ENCODE measurements at regions not wholly inside any gene's neighbourhood (a gene's known extent, or its start where the extent isn't known, plus 50 kb on each side); places are given as distances from the start of the nearest gene placed in this dataset.

DNA sequence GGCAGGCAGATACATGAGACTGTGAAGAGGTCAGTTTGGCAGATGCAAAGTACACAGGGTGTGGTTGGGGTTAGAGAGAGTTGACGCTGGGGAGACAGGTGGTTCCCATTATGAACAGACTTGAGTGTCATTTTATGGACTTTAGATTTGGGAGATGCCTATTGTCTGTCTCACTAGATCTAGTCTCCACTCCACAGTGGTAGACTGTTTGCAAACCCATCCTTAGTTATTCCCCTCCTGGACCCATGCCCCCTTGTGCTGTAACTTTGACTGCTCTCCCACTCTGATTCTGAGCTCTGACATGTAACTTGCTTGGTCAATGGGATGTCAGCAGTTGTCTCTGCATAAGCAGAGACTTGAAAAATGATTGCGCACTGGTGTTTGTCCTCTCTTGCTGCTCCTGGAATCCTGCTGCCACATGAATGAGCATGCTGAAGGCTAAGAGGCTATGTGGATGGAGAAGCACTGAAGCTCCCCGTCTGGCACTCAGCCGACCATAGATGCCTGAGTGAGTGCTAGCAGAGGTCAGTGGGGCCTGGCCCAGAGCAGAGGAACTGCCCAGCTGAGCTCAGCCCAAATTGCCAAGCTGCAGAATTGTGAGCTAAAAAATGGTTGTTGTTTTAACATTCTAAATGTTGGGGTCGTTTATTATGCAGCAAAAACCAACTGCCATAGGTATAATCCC, 88.2 kb downstream of the FAM43A start:
- Histone ChIP-seq H3K4me1 (ENCODE audit: control insufficient read depth, insufficient read depth, low read length) (peaks cover 4% of the 10 kb centered on the region), H3K27ac (ENCODE audit: low read depth, low read length) (no peak overlapping the region), H3K4me3 (ENCODE audit: low read length) (no peak overlapping the region), H3K36me3 (ENCODE audit: control insufficient read depth, insufficient read depth, low read length) (no peaks in the 10 kb centered on the region), H3K9ac (ENCODE audit: low read length) (no peak overlapping the region), H3K27me3 (ENCODE audit: control insufficient read depth, insufficient read depth, low read length) (no peaks in the 10 kb centered on the region)

DNA sequence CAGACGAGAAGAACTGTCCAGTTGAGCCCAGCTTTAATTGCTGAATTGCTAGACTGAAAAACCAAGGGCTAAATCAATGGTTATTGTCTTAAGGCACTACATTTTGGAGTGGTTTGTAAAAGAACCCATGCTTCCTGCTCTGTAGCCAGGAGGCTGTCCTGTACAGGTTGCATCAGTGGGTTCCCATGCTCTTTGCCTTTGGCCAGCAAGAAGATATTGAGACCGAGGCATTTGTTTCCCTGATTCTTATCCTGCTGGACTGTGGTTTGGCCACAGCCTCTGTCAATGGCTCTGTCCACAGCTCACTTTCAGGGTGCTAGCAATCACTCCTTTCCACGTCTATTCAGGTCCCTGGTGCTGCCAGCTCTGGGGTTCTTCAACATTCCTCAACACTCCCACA, 89.6 kb downstream of the FAM43A start:
- no peaks in the 10 kb centered on the region for H3K36me3 ChIP-seq (ENCODE audit: control insufficient read depth, insufficient read depth, low read length)
- H3K27ac ChIP-seq (ENCODE audit: low read depth, low read length), result no peak overlapping the region
- no peak overlapping the region for H3K9ac ChIP-seq (ENCODE audit: low read length)
- no peak overlapping the region for H3K4me3 ChIP-seq (ENCODE audit: low read length)
- no peaks in the 10 kb centered on the region for H3K4me1 ChIP-seq (ENCODE audit: control insufficient read depth, insufficient read depth, low read length)
- H3K27me3 ChIP-seq (ENCODE audit: control insufficient read depth, insufficient read depth, low read length), result no peaks in the 10 kb centered on the region

DNA sequence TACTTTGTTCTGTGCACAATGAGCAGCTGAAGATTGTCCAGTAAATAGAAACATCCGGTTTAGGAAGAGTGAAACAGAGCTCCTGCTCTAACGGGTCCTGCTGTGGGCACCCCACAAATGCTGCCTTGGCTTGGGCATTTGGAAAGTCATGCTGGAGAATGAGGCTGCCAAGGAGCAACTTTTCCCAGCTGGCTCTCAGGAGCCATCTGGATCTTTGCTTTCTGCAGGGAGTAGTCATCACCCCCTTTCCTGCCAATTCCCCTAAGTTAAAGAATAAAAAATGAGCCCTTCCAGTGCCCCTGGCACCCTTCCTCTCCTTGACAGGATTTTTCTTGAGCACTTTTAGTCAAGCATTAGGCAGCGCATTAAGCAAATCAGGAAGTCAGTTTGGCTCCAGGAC, 90.0 kb downstream of the FAM43A start:
- Histone ChIP-seq H3K27ac (ENCODE audit: low read depth, low read length) (no peak overlapping the region), H3K27me3 (ENCODE audit: control insufficient read depth, insufficient read depth, low read length) (no peaks in the 10 kb centered on the region), H3K4me3 (ENCODE audit: low read length) (no peak overlapping the region), H3K36me3 (ENCODE audit: control insufficient read depth, insufficient read depth, low read length) (no peaks in the 10 kb centered on the region), H3K9ac (ENCODE audit: low read length) (no peak overlapping the region), H3K4me1 (ENCODE audit: control insufficient read depth, insufficient read depth, low read length) (no peaks in the 10 kb centered on the region)

DNA sequence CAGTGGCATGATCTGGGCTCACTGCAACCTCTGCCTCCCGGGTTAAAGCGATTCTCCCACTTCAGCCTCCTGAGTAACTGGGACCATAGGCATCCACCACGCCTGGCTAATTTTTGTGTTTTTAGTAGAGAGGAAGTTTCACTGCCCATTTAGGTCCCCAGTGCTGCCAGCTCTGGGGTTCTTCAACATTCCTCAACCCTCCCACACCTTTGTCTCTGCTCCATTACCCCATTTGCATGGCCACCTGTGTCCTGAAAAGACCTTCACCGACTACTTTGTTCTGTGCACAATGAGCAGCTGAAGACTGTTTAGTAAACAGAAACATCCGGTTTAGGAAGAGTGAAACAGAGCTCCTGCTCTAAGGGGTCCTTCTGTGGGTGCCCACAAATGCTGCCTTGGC, 92.0 kb downstream of the FAM43A start:
- Histone ChIP-seq H3K27ac (ENCODE audit: low read depth, low read length) (no peak overlapping the region), H3K27me3 (ENCODE audit: control insufficient read depth, insufficient read depth, low read length) (no peaks in the 10 kb centered on the region), H3K36me3 (ENCODE audit: control insufficient read depth, insufficient read depth, low read length) (no peaks in the 10 kb centered on the region), H3K4me3 (ENCODE audit: low read length) (no peak overlapping the region), H3K9ac (ENCODE audit: low read length) (no peak overlapping the region), H3K4me1 (ENCODE audit: control insufficient read depth, insufficient read depth, low read length) (no peaks in the 10 kb centered on the region)

DNA sequence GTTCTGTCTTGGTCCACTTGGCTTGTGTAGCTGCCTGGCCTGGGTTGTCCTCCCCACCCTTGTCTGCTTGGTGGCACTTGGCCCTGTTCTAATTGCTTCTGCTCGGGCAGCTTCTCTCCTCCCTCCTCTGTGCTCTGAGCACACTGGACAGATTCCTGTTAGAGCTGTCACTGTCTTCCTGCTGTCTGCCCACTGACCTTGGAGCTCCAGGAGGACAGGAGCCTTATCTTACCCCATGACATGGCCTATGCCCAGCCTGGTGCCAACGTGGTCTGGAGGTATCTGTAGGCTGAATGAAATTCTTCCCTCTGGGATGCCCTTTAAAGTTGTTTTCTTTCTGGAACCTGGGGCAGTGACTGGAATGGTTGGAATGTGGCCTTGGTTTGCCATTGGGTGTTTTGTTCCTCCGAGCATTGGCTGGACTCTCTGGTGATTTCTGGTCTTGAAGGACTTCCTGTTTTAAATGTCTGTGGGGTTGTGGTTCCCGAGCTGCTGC, 94.1 kb downstream of the FAM43A start:
- H3K27ac ChIP-seq (ENCODE audit: low read depth, low read length), result no peak overlapping the region
- no peaks in the 10 kb centered on the region for H3K36me3 ChIP-seq (ENCODE audit: control insufficient read depth, insufficient read depth, low read length)
- no peak overlapping the region for H3K9ac ChIP-seq (ENCODE audit: low read length)
- H3K27me3 ChIP-seq (ENCODE audit: control insufficient read depth, insufficient read depth, low read length), result no peaks in the 10 kb centered on the region
- no peaks in the 10 kb centered on the region for H3K4me1 ChIP-seq (ENCODE audit: control insufficient read depth, insufficient read depth, low read length)
- no peak overlapping the region for H3K4me3 ChIP-seq (ENCODE audit: low read length)

DNA sequence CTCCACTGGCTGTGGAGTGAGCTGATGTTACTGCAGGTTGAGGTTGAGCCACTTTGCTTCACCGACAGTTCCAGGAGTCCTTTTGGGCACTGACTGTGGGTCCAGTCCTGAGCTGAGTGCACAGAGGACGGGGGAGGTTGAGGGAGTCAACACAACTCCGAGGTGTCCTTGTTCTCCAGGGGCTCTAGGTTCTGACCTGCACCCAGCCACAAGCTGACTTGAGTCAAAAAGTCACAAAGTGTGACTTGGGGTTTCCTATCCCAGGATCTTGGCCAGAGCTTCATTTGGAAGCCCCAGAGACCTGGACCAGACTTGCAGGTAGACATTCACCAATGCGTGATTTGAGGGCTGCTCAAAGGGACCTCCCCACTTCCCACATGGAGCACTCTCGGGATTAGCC, 95.0 kb downstream of the FAM43A start:
- no peak overlapping the region for H3K4me3 ChIP-seq (ENCODE audit: low read length)
- no peaks in the 10 kb centered on the region for H3K4me1 ChIP-seq (ENCODE audit: control insufficient read depth, insufficient read depth, low read length)
- no peak overlapping the region for H3K9ac ChIP-seq (ENCODE audit: low read length)
- H3K27ac ChIP-seq (ENCODE audit: low read depth, low read length), result no peak overlapping the region
- no peaks in the 10 kb centered on the region for H3K27me3 ChIP-seq (ENCODE audit: control insufficient read depth, insufficient read depth, low read length)
- H3K36me3 ChIP-seq (ENCODE audit: control insufficient read depth, insufficient read depth, low read length), result no peaks in the 10 kb centered on the region

DNA sequence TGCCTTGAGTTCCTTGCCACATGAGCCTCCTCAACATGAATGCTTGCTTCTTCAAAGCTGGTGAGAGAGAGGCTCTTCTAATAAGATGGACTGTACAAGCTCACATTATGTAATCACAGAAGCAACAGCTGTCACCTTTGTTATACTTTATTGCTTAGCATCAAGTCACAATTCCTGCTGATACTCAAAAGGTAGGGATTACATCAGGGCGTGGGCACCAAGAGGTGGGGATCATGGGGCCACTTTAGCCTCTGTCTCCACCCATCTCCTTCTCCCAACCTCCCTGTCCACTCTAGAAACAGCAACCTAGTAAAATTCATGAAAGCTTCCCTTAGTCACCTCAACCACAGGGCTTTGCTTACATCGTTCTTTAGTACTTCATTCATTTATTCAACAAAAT, 95.9 kb downstream of the FAM43A start:
- H3K36me3 ChIP-seq (ENCODE audit: control insufficient read depth, insufficient read depth, low read length), result no peaks in the 10 kb centered on the region
- H3K4me3 ChIP-seq (ENCODE audit: low read length), result no peak overlapping the region
- H3K27me3 ChIP-seq (ENCODE audit: control insufficient read depth, insufficient read depth, low read length), result no peaks in the 10 kb centered on the region
- H3K4me1 ChIP-seq (ENCODE audit: control insufficient read depth, insufficient read depth, low read length), result no peaks in the 10 kb centered on the region
- no peak overlapping the region for H3K27ac ChIP-seq (ENCODE audit: low read depth, low read length)
- H3K9ac ChIP-seq (ENCODE audit: low read length), result no peak overlapping the region

DNA sequence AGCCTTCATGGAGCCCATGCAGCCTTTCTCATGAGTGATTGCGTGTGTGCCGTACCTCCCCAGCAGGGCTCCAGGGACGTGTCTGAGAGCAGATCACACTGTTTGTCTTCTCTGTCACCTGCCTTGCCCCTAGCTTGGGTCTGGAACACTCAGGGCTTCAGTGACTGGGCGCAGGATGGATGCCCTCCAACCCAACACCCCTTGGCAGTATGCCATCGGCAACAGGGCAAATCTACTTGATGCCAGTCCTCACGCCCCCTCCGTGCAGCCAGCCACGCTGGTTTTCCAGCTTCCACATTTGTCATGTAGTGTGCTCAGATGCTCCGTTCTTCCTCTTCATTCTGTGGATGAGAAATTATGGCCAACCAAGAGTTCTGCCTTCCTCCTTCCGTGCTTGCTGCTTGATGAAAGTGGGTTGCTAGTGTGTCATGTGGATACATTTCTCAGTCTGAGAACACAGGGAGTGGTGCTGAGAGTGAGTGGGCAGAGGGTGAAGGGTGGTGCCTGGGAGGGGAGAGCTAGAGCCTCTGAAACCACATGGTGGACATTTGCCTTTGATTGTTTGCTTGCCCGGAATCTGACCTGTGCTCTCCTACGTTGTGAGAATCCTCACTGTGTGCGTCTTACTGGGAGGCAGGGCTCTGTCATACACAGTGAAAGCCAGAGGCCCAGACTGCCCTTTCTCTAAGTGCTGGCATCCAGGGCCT, 97.2 kb downstream of the FAM43A start:
- H3K27me3 ChIP-seq (ENCODE audit: control insufficient read depth, insufficient read depth, low read length), result no peaks in the 10 kb centered on the region

DNA sequence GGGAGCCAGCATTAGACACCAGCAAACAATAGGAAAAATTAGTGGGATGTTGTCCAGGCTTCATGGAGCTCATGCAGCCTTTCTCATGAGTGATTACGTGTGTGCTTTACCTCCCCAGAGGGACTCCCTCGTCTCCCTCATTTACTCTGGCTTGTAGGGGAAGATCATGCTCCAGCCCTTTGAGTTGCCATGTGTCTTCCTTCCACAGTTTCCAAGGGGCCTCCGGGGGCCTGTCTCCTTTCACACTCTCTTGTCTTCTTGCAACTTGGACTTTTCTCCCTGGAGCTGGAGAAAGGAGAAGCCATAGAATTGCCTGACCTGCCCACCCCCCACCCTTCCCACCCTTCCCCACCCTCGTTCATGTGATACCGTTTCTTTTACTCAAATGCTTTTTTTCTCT, 98.7 kb downstream of the FAM43A start:
- no peak overlapping the region for H3K9ac ChIP-seq (ENCODE audit: low read length)
- H3K4me3 ChIP-seq (ENCODE audit: low read length), result no peak overlapping the region
- H3K27me3 ChIP-seq (ENCODE audit: control insufficient read depth, insufficient read depth, low read length), result no peaks in the 10 kb centered on the region
- no peaks in the 10 kb centered on the region for H3K4me1 ChIP-seq (ENCODE audit: control insufficient read depth, insufficient read depth, low read length)
- no peaks in the 10 kb centered on the region for H3K36me3 ChIP-seq (ENCODE audit: control insufficient read depth, insufficient read depth, low read length)
- no peak overlapping the region for H3K27ac ChIP-seq (ENCODE audit: low read depth, low read length)

More for the DNA sequence above, 97.2 kb downstream of the FAM43A start:
- Histone ChIP-seq H3K4me3 (ENCODE audit: low read length) (no peak overlapping the region), H3K36me3 (ENCODE audit: control insufficient read depth, insufficient read depth, low read length) (no peaks in the 10 kb centered on the region), H3K9ac (ENCODE audit: low read length) (no peak overlapping the region), H3K4me1 (ENCODE audit: control insufficient read depth, insufficient read depth, low read length) (no peaks in the 10 kb centered on the region), H3K27ac (ENCODE audit: low read depth, low read length) (no peak overlapping the region)

DNA sequence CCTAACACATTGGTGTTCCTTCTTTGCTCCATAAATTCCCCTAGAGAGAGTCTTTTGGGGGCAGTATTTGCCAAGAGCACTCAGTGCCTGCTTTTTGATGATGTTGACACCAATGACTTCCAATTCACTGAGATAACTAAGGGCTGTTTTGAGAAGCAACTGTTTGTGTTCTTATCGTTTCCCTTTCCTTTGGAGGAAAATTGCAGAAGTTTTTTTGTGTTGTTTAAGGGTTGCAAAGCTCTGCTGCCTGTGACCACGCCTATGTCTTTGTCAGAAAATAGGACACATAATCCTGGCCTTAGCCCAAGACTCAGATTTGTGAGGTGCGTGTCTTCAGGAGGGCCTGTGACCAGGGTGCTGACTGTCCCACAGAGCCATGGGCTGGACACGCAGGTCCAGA, 99.6 kb downstream of the FAM43A start:
- no peaks in the 10 kb centered on the region for H3K27me3 ChIP-seq (ENCODE audit: control insufficient read depth, insufficient read depth, low read length)
- H3K4me3 ChIP-seq (ENCODE audit: low read length), result no peak overlapping the region
- H3K9ac ChIP-seq (ENCODE audit: low read length), result no peak overlapping the region
- no peaks in the 10 kb centered on the region for H3K36me3 ChIP-seq (ENCODE audit: control insufficient read depth, insufficient read depth, low read length)
- H3K4me1 ChIP-seq (ENCODE audit: control insufficient read depth, insufficient read depth, low read length), result no peaks in the 10 kb centered on the region
- H3K27ac ChIP-seq (ENCODE audit: low read depth, low read length), result no peak overlapping the region

DNA sequence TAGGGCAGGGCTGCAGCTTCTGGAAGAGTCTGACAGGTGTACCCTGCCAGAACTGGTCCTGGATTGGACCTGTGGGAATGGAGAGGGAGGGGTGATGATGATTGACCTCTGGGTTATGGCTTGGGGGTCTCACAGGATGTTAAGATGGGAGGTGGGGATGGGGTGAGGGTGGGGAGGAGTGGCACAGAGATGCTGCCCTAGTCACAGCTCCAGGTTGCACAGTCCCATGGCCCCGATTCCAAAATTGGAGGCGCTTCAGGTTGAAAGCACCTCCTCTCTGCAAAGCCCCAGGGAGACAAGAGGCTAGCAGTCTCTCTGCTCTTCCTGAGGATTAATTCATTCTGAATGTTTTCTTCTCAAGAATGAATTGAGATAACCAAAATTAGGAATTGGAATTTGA, 101.4 kb downstream of the FAM43A start:
- Histone ChIP-seq H3K27me3 (ENCODE audit: control insufficient read depth, insufficient read depth, low read length) (no peaks in the 10 kb centered on the region), H3K9ac (ENCODE audit: low read length) (no peak overlapping the region), H3K36me3 (ENCODE audit: control insufficient read depth, insufficient read depth, low read length) (no peaks in the 10 kb centered on the region), H3K4me3 (ENCODE audit: low read length) (no peak overlapping the region), H3K27ac (ENCODE audit: low read depth, low read length) (no peak overlapping the region), H3K4me1 (ENCODE audit: control insufficient read depth, insufficient read depth, low read length) (no peaks in the 10 kb centered on the region)

DNA sequence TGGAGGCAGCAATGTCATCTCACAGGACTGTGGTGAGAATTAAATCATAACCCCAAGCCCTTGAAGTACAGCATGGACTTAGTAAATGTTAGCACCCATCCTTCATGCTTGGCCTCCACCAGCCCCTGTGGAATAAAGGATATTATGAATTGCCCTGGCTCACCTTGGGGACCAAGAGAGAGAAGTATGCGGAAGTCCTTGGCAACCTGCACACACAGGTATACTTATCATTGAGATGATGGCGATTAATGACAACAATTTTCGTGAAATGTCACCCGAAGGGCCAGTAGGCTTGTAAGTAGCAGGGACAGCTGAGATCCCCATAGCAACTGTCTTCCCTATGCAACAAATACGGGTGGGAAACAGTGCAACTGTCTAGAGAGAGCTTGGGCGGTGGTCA, 102.0 kb downstream of the FAM43A start:
- Histone ChIP-seq H3K27me3 (ENCODE audit: control insufficient read depth, insufficient read depth, low read length) (no peaks in the 10 kb centered on the region), H3K9ac (ENCODE audit: low read length) (no peak overlapping the region), H3K27ac (ENCODE audit: low read depth, low read length) (no peak overlapping the region), H3K36me3 (ENCODE audit: control insufficient read depth, insufficient read depth, low read length) (no peaks in the 10 kb centered on the region), H3K4me1 (ENCODE audit: control insufficient read depth, insufficient read depth, low read length) (no peaks in the 10 kb centered on the region), H3K4me3 (ENCODE audit: low read length) (no peak overlapping the region)

DNA sequence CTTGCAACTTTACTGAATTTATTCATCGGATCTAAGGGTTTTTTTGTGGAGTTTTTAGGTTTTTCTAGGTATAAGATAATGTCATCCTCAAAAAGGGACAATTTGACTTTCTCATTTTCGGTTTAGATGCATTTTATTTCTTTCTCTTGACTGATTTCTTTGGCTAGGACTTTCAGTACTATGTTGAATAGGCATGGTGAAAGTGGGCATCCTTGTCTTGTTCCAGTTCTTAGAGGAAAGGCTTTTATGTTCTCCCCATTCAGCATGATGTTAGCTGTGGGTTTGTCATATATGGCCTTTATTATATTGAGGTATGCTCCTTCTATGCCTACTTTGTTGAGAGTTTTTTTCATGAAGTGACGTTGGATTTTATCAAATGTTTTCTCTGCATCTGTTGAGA, 106.7 kb downstream of the FAM43A start:
- H3K27me3 ChIP-seq (ENCODE audit: control insufficient read depth, insufficient read depth, low read length), result no peaks in the 10 kb centered on the region
- no peaks in the 10 kb centered on the region for H3K36me3 ChIP-seq (ENCODE audit: control insufficient read depth, insufficient read depth, low read length)
- no peak overlapping the region for H3K4me3 ChIP-seq (ENCODE audit: low read length)
- H3K4me1 ChIP-seq (ENCODE audit: control insufficient read depth, insufficient read depth, low read length), result no peaks in the 10 kb centered on the region
- no peak overlapping the region for H3K9ac ChIP-seq (ENCODE audit: low read length)
- H3K27ac ChIP-seq (ENCODE audit: low read depth, low read length), result no peak overlapping the region

Data from rectal smooth muscle tissue (tissue), 1 donor.